Suprapubic skin (tissue), 3 donors: ENCODE measurements at regions not wholly inside any gene's neighbourhood (a gene's known extent, or its start where the extent isn't known, plus 50 kb on each side); places are given as distances from the start of the nearest gene placed in this dataset.

Experiments used
- CTCF ChIP-seq, 2 donors: fragments of 200-600 bp in 1 of 2; fragments of 450-650 bp in 1 of 2; sonication (generic) in 1 of 2; IDR thresholded peaks; one replicate each; pipeline ENCODE4 v1.5.1; 2016 to 2019; ENCODE audit warnings: antibody characterized with exemption in 2 of 2, mild to moderate bottlenecking in 1 of 2, moderate library complexity in 1 of 2
- POLR2AphosphoS5 ChIP-seq, 3 donors: sonication (generic); formaldehyde crosslinking; IDR thresholded peaks; one replicate each; pipeline ENCODE4 v1.6.1; 2017; ENCODE audit warnings: antibody characterized with exemption in 3 of 3

DNA sequence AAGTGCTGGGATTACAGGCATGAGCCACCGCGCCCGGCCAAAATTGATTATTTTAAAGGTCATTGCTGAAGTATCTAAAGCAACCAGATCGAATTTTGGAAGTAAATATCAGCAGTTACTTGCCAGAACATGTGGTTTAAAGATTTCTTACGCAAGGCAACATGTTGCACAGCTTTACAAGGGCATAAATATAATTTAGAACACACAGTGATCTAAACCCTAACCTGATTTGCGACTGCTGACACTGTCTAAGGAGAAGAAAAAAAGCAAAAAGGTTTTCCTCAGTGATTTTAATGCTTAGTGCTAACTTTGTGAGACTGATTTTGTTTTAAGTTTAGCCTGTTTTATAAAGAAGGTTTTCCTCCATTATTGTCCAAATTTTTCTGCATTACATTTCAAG, 569.9 kb upstream of the LINC00305 start:
- TF ChIP-seq CTCF (IDR thresholded peaks at IDR 0.05) (no peak), POLR2AphosphoS5 (IDR thresholded peaks at IDR 0.05) (no peak)
